RWPE2 (cell line): ENCODE measurements at regions not wholly inside any gene's neighbourhood (a gene's known extent, or its start where the extent isn't known, plus 50 kb on each side); places are given as distances from the start of the nearest gene placed in this dataset.
"Not testable (repeated sequence)": the region's sequence is repeated elsewhere in the genome, so short reads cannot be mapped to it uniquely, and the experiment has no call there.

ENCODE experiments used
- ATAC-seq: fragments of 200-7000 bp; cut with Tn5 transposase; 3 replicates; pipeline ENCODE4 v1.9.1; 2021; ENCODE audit warnings: low read depth
- DNase-seq: peaks from one replicate; pipeline ENCODE4 v3.0.0-alpha.2; 2020; ENCODE audit warnings: low spot score
- H3K27ac ChIP-seq: fragments of 450-650 bp; 2 replicates; pipeline ENCODE4 v1.5.1; 2017; ENCODE audit warnings: mild to moderate bottlenecking; ENCODE audit not compliant: poor library complexity, severe bottlenecking
- H3K27me3 ChIP-seq: fragments of 250-450 bp; sonication (Bioruptor Pico); 2 replicates; pipeline ENCODE4 v1.5.1; 2021; ENCODE audit warnings: mild to moderate bottlenecking, moderate library complexity; ENCODE audit not compliant: insufficient read depth, poor library complexity, severe bottlenecking
- H3K36me3 ChIP-seq: fragments of 250-450 bp; sonication (Bioruptor Pico); 2 replicates; pipeline ENCODE4 v1.5.1; 2020; ENCODE audit warnings: low read depth, mild to moderate bottlenecking, moderate library complexity
- H3K4me1 ChIP-seq: fragments of 250-450 bp; sonication (Bioruptor Pico); 2 replicates; pipeline ENCODE4 v1.5.1; 2021; ENCODE audit warnings: mild to moderate bottlenecking, moderate library complexity; ENCODE audit not compliant: insufficient read depth, poor library complexity, severe bottlenecking
- H3K4me3 ChIP-seq: fragments of 250-450 bp; sonication (Bioruptor Pico); 2 replicates; pipeline ENCODE4 v1.5.1; 2021; ENCODE audit warnings: mild to moderate bottlenecking, moderate library complexity; ENCODE audit not compliant: severe bottlenecking
- H3K9me3 ChIP-seq: fragments of 250-450 bp; sonication (Bioruptor Pico); 2 replicates; pipeline ENCODE4 v1.5.1; 2021; ENCODE audit warnings: mild to moderate bottlenecking, moderate library complexity; ENCODE audit not compliant: severe bottlenecking
- CTCF ChIP-seq: fragments of 450-650 bp; IDR thresholded peaks from one replicate; pipeline ENCODE4 v1.5.1; 2017; ENCODE audit warnings: mild to moderate bottlenecking, moderate library complexity; ENCODE audit not compliant: poor library complexity, severe bottlenecking

GRCh38 chr1:80155371-80155770 lies 1148.8 kb upstream of the ADGRL4 start:
- no peak overlapping the region for H3K4me3 ChIP-seq
- H3K27ac ChIP-seq, result no peak overlapping the region
- no peaks in the 10 kb centered on the region for H3K4me1 ChIP-seq
- no peaks in the 10 kb centered on the region for H3K9me3 ChIP-seq
- ATAC-seq, result no peak
- no peak for DNase-seq
- no peaks in the 10 kb centered on the region for H3K36me3 ChIP-seq
- peak; percentile 28 for TF ChIP-seq CTCF
- no peaks in the 10 kb centered on the region for H3K27me3 ChIP-seq

GRCh38 chr1:80154176-80154575 lies 1147.6 kb upstream of the ADGRL4 start:
- ATAC-seq (no peak), DNase-seq (no peak)
- TF ChIP-seq CTCF, result no peak
- Histone ChIP-seq H3K36me3 (no peaks in the 10 kb centered on the region), H3K4me1 (no peaks in the 10 kb centered on the region), H3K27me3 (no peaks in the 10 kb centered on the region), H3K27ac (no peak overlapping the region), H3K9me3 (no peaks in the 10 kb centered on the region), H3K4me3 (no peak overlapping the region)

GRCh38 chr1:80153762-80154161 lies 1147.2 kb upstream of the ADGRL4 start:
- H3K9me3 ChIP-seq, result no peaks in the 10 kb centered on the region
- H3K4me1 ChIP-seq, result no peaks in the 10 kb centered on the region
- TF ChIP-seq CTCF, result no peak
- ATAC-seq (no peak), DNase-seq (no peak)
- H3K27me3 ChIP-seq, result no peaks in the 10 kb centered on the region
- no peak overlapping the region for H3K4me3 ChIP-seq
- H3K27ac ChIP-seq, result no peak overlapping the region
- H3K36me3 ChIP-seq, result no peaks in the 10 kb centered on the region

- Histone ChIP-seq H3K36me3 (no peaks in the 10 kb centered on the region), H3K4me1 (no peaks in the 10 kb centered on the region), H3K27ac (no peak overlapping the region), H3K27me3 (no peaks in the 10 kb centered on the region), H3K4me3 (no peak overlapping the region), H3K9me3 (no peaks in the 10 kb centered on the region)
- DNase-seq (no peak), ATAC-seq (no peak)
- TF ChIP-seq CTCF, result no peak
Measured at GRCh38 chr1:80143361-80143760, 1136.8 kb upstream of the ADGRL4 start.

- H3K9me3 ChIP-seq, ATAC-seq, DNase-seq, H3K27me3 ChIP-seq, H3K36me3 ChIP-seq, H3K4me1 ChIP-seq, H3K27ac ChIP-seq, H3K4me3 ChIP-seq: not testable (repeated sequence)
Measured at GRCh38 chr1:80137946-80138602, 1131.5 kb upstream of the ADGRL4 start.
